ENCODE measurements at regions not wholly inside any gene's neighbourhood (a gene's known extent, or its start where the extent isn't known, plus 50 kb on each side); places are given as distances from the start of the nearest gene placed in this dataset.
A peak's percentile ranks its signal among the peaks of the same experiment; 100 is the strongest.
"Not testable (repeated sequence)": the region's sequence is repeated elsewhere in the genome, so short reads cannot be mapped to it uniquely, and the experiment has no call there.

DNA sequence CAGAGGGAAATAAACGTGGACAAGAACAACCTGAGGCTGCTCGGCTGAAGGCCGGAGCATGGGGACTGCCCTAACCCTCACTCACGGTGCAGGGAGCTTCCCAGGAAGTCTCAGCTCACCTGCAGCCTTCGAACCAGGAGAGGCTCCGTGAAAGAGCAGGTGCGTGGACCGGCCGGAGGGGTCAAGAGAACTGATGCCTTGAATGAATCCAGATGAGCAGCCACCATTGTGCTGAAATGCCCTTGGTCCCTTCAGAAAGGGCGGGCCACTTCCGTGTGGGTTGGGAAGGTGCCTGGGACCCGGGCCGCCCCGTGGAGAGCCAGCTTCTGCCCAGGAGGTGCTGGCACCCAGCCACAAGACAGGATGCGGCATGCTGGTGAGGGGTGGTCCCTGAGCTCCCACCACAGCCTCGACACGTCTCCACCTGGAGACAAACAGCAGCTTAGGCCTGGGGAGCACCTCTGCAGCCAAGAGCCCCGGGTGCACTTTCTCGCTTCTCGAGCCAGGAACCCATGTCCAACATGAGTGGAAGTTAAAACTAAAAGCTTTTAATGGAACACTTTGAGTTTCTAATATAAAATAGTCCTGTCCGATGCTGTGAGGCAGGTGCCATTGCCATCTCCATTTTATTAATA lies 83.5 kb downstream of the TTLL2 start:
- DNase-seq (ENCODE audit: low spot score): no peak

DNA sequence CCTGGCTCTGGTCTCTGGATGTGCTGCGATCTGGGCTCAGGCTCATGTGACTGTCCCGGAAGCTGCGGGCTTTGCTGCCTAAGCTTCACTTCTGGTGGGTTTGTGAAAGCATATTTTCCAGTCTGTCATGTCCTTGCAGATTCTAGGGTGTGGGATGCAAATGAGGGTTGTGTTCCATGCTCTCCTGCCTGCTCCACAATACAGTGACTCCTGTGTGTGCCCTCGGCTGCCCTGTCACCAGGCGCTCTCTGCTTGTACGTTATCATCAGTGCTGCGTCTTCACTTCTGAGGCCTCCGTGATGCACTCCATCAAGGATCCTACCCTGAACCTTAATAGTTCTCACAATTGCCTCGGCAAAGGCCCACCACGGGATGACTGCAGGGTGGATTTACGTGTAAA lies 84.2 kb downstream of the TTLL2 start:
- no peak for DNase-seq (ENCODE audit: low spot score)

DNA sequence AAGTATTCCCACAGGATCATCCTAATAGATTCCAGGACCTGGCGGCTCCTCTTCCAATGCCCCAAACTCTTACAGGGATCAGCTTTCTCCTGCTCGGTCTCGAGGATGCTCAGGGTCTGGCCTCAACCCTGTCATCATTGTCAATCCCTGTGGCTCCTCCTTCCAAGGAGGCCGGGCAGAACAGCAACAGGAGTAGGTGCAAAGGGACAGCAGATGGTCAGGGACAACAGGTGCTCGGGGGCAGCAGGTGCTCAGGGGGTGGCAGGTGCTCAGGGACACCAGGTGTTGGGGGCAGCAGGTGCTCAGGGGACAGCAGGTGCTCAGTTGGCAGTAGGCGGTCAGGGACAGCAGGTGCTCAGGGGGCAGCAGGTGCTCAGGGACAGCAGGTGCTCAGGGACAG lies 84.8 kb downstream of the TTLL2 start:
- no peak for DNase-seq (ENCODE audit: low spot score)

DNA sequence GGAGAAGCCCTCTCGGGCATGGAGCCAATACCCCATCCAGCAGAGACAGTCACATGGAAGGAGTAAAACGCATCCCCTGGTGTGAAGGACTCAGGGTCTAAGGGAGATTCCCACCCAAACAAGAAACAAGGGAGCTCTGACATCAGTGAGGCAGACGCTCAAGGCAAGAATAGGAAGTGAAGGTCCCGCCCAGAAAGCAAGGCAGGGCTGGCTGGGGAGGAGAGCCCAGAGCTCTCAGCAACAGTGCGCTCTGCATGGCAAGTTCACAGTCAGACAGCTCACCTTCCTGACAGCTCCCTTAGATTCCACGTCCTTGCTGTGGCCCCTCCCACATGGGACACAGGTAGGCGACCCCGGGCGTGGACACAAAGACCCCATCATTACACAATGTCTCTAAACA lies 85.6 kb downstream of the TTLL2 start:
- no peak for DNase-seq (ENCODE audit: low spot score)

DNA sequence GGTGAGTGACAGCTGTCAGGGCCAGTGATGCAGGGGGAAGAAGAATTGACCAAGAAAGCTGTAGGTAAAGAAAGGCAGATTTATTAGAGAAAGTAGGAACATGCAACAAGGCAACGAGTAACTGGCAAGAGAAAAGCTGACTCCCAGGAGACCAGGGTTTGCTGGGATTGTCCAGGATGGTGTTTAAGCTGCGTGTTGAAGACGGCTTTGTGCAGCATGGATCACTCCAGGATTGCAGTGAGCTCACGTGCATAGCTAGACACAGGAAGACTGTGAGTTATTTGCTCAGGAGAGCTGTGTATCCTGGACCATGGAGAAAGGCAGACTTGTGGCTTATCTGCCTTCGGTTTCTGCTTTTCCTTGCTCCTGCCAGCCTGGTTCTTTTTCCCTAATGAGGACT lies 87.6 kb downstream of the TTLL2 start:
- DNase-seq (ENCODE audit: low spot score): no peak

DNA sequence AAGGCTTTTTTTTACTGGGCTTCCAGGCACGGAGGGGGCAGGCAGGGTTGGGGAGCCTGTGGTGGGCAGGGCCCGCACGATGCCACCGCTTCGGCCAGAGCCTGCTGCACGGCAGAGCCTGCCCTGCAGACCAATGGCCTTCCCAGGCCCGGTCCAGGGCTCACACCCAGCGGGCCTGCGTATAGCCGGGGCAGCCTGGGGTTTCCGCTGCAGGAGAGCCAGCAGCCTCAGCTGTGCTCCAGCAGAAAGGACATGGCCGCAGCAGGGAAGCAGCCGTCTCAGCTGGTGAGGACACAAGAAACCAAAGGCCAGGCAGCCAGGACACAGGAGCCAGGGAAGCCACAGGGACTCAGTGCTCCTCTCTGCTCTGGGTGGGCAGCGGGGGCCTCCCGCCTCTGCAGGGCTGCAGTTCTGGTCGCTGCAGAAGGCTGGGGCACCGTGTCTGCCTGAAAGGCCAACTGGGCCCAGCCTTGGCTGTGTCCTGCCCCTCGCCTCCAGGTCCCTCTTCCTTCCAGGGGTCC lies 90.6 kb downstream of the TTLL2 start:
- no peak for DNase-seq (ENCODE audit: low spot score)

DNA sequence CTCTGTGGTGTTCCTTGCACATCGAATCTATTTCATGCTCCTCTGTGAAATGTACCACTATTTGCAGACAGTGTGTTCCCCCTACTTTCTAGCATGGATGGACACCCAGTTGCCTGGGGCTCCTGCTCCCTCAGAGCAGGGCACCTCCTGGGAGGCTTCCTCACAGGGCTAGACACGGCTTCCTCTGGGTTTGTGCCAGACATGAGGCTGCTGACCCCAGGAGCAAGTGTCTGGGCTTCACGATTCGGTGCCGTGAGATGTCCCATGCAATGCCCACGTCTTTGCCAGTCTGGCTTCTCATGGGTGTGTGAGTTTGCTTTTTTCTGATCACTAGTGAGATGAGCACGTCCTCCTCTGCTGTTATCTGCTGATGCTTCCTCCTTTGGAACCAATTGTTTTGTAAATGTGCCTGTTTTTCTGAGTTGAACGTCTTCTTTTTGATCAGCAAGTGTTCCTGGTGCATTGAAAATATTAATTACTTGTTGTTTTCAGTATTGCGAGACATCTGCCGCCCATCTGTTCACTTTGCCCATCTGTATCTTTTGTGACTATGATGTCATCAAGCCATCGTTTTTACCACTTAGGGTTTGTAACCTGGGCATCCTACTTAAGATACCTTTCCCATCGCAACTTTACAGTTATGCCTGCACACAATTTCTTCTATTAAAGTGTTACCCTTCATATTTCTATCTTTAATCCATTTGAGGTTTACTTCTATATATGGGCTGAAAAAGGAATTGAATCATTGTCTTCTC lies 92.0 kb downstream of the TTLL2 start:
- DNase-seq (ENCODE audit: low spot score): no peak

DNA sequence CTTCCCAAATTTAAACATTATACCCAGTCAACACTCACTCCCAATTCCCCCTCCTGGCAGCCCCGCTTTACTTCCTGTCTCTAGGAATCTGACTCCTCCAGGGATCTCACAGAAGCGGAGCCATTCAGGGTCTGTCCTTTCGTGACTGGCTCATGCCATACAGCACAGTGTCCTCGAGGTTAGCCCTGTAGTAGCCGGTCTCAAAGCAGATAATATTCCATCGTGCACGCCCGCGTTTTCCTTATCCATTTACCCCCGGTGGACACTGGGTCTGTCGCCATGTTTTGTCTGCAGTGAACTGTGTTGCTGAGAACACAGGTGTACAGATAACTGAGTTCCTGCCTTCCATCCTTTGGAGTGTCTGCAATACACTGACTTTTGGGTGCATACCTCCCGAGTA lies 95.3 kb downstream of the TTLL2 start:
- DNase-seq (ENCODE audit: low spot score): no peak

DNA sequence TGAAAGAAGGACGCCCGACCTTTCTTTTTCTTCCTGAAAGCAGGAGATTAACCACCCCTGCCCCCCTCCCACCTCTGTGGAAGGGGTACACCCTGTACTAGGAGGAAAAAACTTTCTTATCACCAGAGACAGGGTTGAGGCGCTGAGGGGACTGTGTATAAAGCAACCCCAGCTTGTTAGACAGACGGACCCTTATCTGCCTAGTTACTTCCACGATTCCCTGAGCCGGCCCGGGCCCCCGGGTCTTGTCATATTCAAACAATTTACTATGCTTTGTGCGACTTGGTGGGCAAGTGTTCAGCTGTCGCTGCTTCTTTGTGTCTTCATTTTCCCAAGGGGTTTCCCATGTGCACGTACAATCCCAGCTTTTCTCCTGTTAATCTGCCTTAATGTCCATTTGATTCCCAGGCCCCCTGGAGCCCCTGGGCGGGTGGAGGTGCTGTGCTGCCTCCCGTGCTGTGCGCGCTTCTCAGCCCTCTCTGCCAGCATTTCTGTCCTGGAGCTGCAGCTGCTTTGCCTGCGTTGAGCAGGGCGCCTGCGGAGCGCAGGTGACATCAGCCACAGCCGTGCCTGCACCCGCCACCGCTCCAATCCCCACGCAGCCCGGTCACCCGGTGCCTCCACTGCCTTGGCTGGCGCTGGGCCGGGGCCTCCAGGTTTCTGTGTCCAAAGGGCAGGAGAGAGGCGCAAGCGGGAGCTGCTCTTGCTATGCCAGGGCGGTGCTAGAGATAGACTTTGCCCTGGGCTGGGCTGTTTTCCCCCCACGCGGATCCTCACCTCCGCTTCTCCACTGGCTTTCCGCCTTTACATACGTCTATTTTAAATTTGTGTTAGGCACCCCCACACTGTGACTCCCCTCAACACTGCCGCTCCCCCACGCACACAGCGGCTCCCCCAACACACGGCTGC lies 96.2 kb downstream of the TTLL2 start:
- peak; percentile 94 for DNase-seq (ENCODE audit: low spot score)

DNA sequence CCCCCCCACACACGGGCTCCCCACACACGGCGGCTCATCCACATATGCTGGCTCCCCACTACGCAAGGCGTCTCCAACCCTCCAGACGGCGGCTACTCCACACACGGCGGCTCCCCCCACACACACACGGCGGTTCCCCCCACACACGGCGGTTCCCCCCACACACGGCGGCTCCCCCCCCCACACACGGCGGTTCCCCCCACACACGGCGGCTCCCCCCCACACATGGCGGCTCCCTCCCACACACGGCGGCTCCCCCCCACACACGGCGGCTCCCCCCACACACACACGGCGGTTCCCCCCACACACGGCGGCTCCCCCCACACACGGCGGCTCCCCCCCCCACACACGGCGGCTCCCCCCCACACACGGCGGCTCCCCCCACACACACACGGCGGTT lies 97.1 kb downstream of the TTLL2 start:
- not testable (repeated sequence) for DNase-seq (ENCODE audit: low spot score)

DNA sequence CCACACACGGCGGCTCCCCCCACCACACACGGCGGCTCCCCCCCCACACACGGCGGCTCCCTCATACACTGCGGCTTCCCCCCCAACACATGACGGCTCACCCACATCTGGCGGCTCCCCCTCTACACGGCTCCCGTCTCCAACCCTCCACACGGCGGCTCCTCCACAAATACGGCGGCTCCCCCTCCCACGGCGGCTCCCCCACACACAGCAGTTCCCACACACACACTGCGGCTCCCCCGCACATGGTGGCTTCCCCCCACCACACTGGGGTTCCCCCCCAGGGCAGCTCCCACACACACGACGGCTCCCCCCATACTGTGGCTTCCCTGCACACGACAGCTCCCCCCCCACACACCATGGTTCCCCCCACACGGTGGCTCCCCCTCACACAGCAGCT lies 98.0 kb downstream of the TTLL2 start:
- no peak for DNase-seq (ENCODE audit: low spot score)

DNA sequence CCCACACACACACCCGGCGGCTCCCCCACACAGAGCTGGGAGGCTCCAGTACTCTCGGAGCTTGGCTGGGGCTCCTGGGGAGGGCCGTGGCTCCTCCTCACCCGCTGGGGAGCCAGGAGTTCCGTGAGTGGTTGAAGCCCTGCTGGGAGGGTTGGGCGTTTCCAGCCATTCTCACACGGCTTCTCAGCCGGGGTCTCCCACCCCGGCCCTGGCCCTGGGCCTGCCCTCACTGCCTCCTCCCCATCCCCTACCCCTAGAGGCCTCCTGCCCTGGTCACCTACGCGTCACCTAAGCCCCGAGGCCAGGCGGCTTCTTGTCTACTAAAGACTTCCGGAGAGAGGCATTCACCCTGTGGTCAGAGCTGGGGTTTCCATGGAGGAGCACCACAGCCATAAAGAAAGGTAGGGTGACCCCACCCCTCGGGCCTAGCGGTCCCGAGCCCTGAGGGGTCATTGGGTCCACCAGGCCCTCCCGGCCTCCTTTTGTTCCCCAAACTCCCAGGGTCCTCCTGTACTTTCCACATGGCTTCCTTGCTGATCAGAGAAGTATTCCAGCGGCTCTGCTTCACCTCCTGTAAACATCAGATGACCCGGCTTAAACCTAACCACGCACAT lies 99.3 kb downstream of the TTLL2 start:
- no peak for DNase-seq (ENCODE audit: low spot score)

DNA sequence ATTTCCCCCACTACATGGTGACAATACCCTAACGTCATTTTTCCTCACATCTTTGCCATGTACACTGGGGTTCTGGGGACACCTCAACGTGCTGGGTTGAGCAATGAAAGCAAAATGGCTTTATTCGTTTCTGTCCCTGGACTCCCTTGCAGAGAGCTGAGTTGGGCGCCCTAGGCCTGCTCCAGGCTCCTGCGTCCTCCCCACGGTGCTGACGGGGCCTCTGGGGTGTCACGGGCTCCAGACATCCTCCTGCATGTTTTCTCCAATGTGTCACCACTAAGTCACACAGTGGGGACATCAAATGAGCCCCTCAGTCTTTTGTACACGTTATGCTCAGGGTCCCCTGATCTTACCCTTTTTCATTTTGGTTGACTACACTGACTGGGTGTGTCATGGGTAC lies 99.8 kb downstream of the TTLL2 start:
- no peak for DNase-seq (ENCODE audit: low spot score)

DNA sequence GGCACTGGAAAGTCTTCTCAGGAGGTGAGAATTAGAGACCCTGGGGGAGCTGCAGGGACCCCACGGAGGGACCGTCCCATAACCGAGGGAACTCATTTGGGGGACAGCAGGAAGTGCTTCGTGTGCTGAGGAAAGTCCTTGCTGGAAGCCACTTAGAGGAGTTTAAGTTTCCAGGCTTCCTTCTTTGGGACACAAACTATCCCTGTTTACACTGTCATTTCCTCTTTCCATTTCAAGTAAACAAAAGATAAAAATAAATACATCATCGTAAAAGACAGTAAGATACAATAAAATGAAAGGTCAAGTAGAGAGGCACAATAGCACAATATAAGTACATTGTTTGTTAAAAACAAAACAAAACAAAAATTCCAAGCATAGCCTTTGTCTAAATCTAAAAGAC lies 101.2 kb downstream of the TTLL2 start:
- no peak for DNase-seq (ENCODE audit: low spot score)

DNA sequence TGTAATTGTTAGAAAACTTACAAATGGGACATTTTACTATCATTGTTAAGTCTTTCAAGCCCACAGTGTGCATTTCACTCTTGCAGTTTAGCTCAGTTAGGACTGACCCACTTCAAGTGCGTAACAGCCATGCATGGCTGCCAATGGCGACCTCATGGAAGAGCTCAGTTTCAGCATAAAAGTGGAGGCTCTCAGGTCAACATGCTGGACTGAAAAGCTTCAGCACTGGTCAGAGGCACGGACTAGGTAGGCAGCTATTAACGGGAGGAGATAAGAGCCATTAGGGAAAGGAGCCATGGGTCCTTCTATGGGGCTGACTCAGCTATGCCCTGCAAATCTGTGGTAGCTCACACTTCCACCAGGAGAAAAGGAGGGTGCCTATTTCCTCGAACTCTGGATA lies 101.8 kb downstream of the TTLL2 start:
- DNase-seq (ENCODE audit: low spot score): no peak

DNA sequence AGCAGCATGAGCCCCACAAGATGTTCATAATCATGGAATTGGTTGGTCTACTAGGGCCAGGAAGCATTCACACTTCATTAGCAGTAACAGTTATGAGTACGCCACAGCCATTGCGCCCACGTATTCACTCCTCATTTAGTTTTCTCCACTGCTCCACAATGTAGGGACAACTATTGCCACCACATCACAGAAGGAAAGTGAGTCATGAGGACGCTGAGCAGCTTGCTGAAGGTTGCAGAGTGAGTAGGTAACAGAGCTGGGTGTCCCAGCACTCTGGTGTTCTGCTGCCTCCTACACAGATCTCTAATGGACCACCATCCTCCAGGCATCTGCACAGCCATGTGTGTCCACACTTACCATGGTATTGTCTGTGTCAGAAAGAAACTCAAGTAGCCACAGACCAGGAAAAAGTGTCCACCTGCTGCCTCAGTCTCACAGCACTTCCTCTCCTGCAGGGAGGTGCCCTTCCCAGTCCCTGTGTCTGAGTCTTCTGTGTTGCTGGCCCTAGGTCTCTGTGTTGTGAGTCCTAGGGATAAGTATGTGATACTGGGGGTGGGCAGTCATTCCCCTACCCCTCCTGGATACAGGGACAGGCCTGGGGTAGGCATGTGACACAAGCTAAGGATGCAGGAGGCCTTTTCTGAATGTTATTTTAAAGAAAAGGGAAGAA lies 103.9 kb downstream of the TTLL2 start:
- no peak for DNase-seq (ENCODE audit: low spot score)

DNA sequence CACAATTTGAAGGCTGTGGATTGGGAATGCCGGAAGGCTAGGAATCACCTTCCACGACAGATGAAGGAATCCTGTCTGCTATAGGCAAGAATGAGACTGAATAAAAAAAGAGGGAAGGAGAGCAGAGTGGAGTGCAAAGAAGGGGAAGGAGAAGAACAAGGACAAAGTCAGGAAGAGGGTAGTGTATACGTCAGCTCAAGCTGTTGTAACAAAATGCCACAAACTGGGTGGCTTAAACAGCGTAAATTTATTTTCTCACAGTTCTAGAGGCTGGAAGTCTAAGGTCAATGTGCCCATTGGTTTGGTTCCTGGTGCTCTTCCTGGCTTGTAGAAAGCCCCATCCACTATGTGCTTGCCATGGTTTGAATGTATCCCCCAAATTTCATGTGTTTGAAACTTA lies 104.5 kb downstream of the TTLL2 start:
- no peak for DNase-seq (ENCODE audit: low spot score)

DNA sequence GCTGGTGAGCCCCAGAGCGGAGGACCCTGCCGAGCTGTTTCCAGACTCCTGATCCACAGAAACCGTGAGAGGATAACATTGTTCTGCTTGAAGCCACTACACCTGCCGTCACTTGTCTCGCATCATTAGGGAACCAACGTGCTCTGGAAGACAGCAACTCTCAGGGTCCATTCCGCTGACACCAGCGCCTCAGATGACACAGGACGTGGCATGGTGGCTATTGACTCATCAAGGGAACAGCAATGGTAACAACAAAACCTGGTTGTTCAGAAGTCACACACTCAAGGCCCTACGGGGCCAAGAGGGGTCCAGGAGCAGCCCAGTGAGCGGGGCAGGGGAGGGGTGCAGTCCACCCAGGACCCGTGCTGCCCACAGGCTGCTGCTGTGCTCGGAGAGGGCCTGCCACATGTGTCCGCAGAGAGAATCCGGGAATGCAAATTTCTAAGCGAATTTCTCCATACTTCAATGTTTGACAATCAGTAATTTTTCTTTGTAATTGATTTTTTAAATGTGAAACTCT lies 110.4 kb downstream of the TTLL2 start:
- DNase-seq (ENCODE audit: low spot score): no peak

DNA sequence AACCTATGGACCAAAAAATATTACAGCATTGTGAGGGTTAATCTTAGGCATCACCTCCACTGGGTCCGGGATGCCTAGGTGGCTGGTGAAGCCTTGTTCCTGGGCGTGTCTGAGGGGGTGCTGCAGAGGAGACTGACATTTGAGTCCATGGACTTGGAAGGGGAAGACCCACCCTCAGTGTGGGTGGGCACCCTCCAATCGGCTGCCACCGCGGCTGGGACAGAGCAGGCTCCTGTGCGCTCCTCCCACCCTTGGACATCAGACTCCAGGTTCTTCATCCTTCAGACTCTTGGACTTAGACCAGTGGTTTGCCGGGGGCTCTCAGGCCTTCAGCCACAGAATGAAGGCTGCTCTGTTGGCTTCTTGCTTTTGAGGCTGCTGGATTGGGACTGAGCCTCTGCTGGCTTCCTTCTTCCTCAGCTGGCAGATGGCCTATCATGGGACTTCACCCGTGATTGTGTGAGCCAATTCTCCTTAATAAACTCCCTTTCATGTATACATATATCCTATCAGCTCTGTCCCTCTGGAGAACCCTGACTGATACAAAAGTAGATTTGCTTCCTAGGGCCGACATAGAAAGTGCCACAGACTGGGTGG lies 113.1 kb downstream of the TTLL2 start:
- DNase-seq (ENCODE audit: low spot score): no peak

DNA sequence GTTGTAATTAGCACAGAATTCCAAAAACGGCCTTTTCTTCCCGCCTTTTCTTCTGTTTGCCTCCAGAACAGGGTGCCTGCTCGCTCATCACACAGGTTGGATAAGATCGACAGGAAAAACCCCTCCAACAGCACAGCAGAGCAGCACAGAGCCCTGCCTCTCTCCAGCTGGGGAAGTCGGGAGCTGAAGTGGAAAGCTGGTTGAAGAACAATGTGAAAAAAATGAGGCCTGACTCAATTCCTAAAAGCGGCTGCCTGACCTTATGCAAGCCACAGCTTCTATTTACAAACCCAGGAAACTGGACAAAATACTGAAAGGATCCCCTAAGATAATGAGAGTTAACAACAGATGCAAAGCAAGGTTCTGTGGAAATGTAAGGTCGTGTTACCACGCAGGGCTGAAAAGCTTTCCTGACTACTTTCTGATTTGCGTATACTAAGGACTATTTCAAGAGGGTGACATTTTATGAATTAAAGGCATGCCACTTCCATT lies 116.9 kb downstream of the TTLL2 start:
- DNase-seq (ENCODE audit: low spot score): no peak

DNA sequence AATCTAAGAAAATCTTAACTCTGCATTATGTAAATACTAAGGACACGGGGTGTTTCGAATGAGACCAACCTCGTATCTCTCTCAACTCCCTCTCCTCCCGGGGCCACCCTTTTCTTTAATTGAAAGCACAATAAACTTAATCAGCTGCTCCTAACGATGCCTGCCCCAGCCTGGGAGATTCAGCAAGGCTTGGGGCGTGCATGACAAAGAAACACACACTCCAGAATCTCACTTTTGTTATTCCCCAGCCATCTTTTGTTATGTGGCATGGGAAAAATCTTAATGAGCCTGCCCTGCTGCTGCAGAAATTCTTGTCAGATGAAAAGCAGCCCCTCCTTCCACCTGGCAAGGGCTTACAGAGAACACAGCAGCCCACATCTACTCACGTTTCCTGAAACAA lies 117.4 kb downstream of the TTLL2 start:
- no peak for DNase-seq (ENCODE audit: low spot score)
